GM23338 (cell line): ENCODE measurements at regions not wholly inside any gene's neighbourhood (a gene's known extent, or its start where the extent isn't known, plus 50 kb on each side); places are given as distances from the start of the nearest gene placed in this dataset.
"Not testable (repeated sequence)": the region's sequence is repeated elsewhere in the genome, so short reads cannot be mapped to it uniquely, and the experiment has no call there.

Experiments used
- ATAC-seq: fragments of 200-7000 bp; cut with Tn5 transposase; 3 replicates; pipeline ENCODE4 v1.9.1; 2020
- DNase-seq: peaks from one replicate; pipeline ENCODE4 v3.0.0-alpha.2; 2015; ENCODE audit warnings: low spot score
- H2AFZ ChIP-seq: fragments of 200-600 bp; sonication (generic); 2 replicates; pipeline ENCODE4 v1.8.0; 2016; ENCODE audit warnings: antibody characterized with exemption, mild to moderate bottlenecking, moderate library complexity
- H3F3A ChIP-seq: fragments of 200-600 bp; sonication (generic); replicated peaks from 2 replicates; pipeline ENCODE4 v1.8.0; 2017; ENCODE audit warnings: antibody characterized with exemption, mixed run types, low read depth
- H3K27ac ChIP-seq: fragments of 200-600 bp; sonication (generic); 2 replicates; pipeline ENCODE4 v1.6.1; 2016; ENCODE audit warnings: low read depth
- H3K27me3 ChIP-seq: fragments of 200-600 bp; sonication (generic); 2 replicates; pipeline ENCODE4 v1.8.0; 2016; ENCODE audit warnings: mild to moderate bottlenecking, mixed run types, moderate library complexity; ENCODE audit not compliant: insufficient read depth
- H3K36me3 ChIP-seq: fragments of 200-600 bp; sonication (generic); 2 replicates; pipeline ENCODE4 v1.8.0; 2016; ENCODE audit warnings: mild to moderate bottlenecking; ENCODE audit not compliant: insufficient read depth
- H3K4me1 ChIP-seq: fragments of 200-600 bp; sonication (generic); 2 replicates; pipeline ENCODE4 v1.8.0; 2016; ENCODE audit warnings: mild to moderate bottlenecking, moderate library complexity; ENCODE audit not compliant: insufficient read depth
- H3K4me2 ChIP-seq: fragments of 200-600 bp; sonication (generic); 2 replicates; pipeline ENCODE4 v1.7.1; 2017; ENCODE audit warnings: mixed run types
- H3K4me3 ChIP-seq: fragments of 200-600 bp; sonication (generic); 2 replicates; pipeline ENCODE4 v1.6.1; 2016; ENCODE audit warnings: mixed run types
- H3K79me2 ChIP-seq: fragments of 200-600 bp; sonication (generic); replicated peaks from 2 replicates; pipeline ENCODE4 v1.8.0; 2017; ENCODE audit warnings: mild to moderate bottlenecking; ENCODE audit not compliant: insufficient read depth
- H3K9me2 ChIP-seq: fragments of 200-600 bp; sonication (generic); 2 replicates; pipeline ENCODE4 v1.8.0; 2017; ENCODE audit not compliant: insufficient read depth
- H4K20me1 ChIP-seq: fragments of 200-600 bp; sonication (generic); replicated peaks from 2 replicates; pipeline ENCODE4 v1.8.0; 2017; ENCODE audit warnings: mild to moderate bottlenecking; ENCODE audit not compliant: insufficient read depth
- H3K27ac Mint-ChIP-seq: 2 replicates; pipeline ENCODE4 v1.8.0; 2020; ENCODE audit warnings: inconsistent platforms, mild to moderate bottlenecking, moderate library complexity, mixed read lengths
- H3K27me3 Mint-ChIP-seq: 3 replicates; pipeline ENCODE4 v1.8.0; 2022; ENCODE audit warnings: low read depth, mild to moderate bottlenecking, moderate library complexity, mixed read lengths, inconsistent platforms; ENCODE audit not compliant: insufficient read depth, poor library complexity
- H3K36me3 Mint-ChIP-seq: 3 replicates; pipeline ENCODE4 v1.8.0; 2021; ENCODE audit warnings: low read depth, mild to moderate bottlenecking, inconsistent platforms, moderate library complexity, mixed read lengths
- H3K4me1 Mint-ChIP-seq: 3 replicates; pipeline ENCODE4 v1.8.0; 2020; ENCODE audit warnings: mild to moderate bottlenecking, inconsistent platforms, mixed read lengths
- H3K4me3 Mint-ChIP-seq: 3 replicates; pipeline ENCODE4 v1.8.0; 2021; ENCODE audit warnings: moderate library complexity, mild to moderate bottlenecking, inconsistent platforms, mixed read lengths
- H3K9me3 Mint-ChIP-seq: 3 replicates; pipeline ENCODE4 v1.8.0; 2020; ENCODE audit warnings: moderate library complexity, mild to moderate bottlenecking, inconsistent platforms, mixed read lengths

DNA sequence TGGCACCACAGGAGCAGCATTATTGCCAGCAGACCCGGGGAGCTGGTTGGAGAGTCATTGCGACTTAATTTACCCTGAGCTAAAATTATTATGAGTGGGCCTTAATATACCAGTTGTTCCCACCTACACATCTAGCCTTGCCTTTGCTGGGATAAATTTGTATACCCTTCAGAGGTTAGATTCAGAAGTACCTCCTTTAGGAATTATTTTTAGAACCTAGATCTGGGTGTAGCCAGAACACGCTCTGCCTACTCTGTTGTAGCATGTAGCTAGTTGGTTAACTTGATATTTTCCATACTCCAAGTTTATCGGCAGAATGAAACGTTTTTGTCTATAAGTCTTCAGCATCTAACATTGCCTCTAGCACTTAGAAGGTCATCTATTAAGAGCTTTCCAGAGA, 65.5 kb upstream of the SEC22B start:
- not testable (repeated sequence) for H3K9me2 ChIP-seq, H3K27ac Mint-ChIP-seq, H3K9me3 Mint-ChIP-seq, H4K20me1 ChIP-seq, H3K36me3 Mint-ChIP-seq, H3F3A ChIP-seq, H3K36me3 ChIP-seq, H3K27ac ChIP-seq, H3K79me2 ChIP-seq, H3K4me1 Mint-ChIP-seq, H3K4me3 Mint-ChIP-seq, H3K4me3 ChIP-seq, H3K27me3 Mint-ChIP-seq, H3K27me3 ChIP-seq, DNase-seq, H3K4me1 ChIP-seq, H2AFZ ChIP-seq, ATAC-seq, H3K4me2 ChIP-seq

DNA sequence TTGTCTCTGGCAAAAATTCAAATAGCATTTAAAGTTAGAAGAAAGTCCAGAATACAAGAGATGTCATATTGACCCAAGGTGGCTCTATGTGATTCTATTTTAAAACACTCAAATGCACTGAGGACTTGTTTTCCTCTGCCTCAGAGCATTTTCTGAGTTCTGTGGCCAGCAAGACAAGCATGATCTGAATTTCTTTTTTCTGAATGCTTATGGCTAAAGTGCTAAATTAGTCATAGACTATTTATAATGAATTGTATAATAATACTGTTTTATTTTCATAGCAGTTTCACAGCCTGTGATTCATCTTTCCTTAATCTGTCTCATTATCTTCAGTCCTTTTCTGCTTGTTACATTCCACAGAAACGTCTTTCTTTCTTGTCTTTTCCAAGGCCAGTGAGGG, 63.9 kb upstream of the SEC22B start:
- H2AFZ ChIP-seq, H3K4me2 ChIP-seq, H3K4me3 ChIP-seq, H3K9me2 ChIP-seq, H3F3A ChIP-seq, H3K27ac ChIP-seq, H3K36me3 Mint-ChIP-seq, H3K4me1 ChIP-seq, H3K27me3 Mint-ChIP-seq, H3K4me3 Mint-ChIP-seq, ATAC-seq, H4K20me1 ChIP-seq, H3K36me3 ChIP-seq, H3K27ac Mint-ChIP-seq, H3K79me2 ChIP-seq, H3K4me1 Mint-ChIP-seq, H3K9me3 Mint-ChIP-seq, H3K27me3 ChIP-seq, DNase-seq: not testable (repeated sequence)

DNA sequence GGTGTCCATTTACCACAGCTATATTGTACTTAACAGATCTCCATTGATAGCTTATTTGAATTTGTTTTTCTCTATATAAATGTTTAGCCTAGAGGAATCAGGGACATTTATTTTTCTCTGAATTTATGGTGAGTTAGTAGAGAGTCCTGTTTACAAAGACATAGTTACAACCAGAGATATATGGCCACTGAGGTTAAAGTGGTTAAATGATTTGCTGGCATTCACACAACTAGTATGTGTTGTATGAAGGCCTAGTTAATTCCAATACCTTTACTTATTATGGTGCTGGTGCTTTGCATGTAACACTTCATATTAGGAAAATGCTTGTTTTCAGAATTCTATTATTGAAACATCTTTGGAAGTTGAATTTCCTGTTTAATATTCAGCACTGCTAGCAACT, 63.0 kb upstream of the SEC22B start:
- not testable (repeated sequence) for H3K4me3 ChIP-seq, H3K4me2 ChIP-seq, H3K27me3 Mint-ChIP-seq, H3K36me3 ChIP-seq, H3K9me2 ChIP-seq, ATAC-seq, H3K9me3 Mint-ChIP-seq, H3K27ac Mint-ChIP-seq, H3K36me3 Mint-ChIP-seq, H2AFZ ChIP-seq, H3K27me3 ChIP-seq, H3K79me2 ChIP-seq, H3K27ac ChIP-seq, H4K20me1 ChIP-seq, H3F3A ChIP-seq, H3K4me1 Mint-ChIP-seq, H3K4me1 ChIP-seq, DNase-seq, H3K4me3 Mint-ChIP-seq

DNA sequence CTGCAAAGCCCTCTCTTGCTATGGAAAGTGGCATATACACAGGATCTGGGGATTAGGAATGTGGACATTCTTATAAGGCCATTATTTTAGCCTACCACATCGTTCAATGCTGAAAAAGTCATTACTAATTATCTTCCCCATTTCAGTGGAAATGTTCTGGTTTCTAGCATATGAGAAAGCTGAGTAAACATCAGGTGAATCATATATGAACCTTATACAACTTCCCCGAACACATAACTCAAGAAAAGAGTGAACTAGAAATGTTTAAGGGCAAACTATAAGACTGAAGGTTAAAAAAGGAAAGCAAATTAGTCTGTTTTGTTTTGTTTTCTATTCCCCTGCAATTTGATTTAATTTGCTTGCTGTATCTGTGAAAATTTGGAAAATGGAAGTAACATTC, 62.5 kb upstream of the SEC22B start:
- not testable (repeated sequence) for H3K9me3 Mint-ChIP-seq, ATAC-seq, H3K36me3 Mint-ChIP-seq, H3K27me3 ChIP-seq, H3K9me2 ChIP-seq, H3K27me3 Mint-ChIP-seq, H3K79me2 ChIP-seq, H3K4me2 ChIP-seq, H3K4me1 Mint-ChIP-seq, H2AFZ ChIP-seq, DNase-seq, H3K27ac Mint-ChIP-seq, H4K20me1 ChIP-seq, H3K4me1 ChIP-seq, H3K4me3 Mint-ChIP-seq, H3F3A ChIP-seq, H3K27ac ChIP-seq, H3K36me3 ChIP-seq, H3K4me3 ChIP-seq

DNA sequence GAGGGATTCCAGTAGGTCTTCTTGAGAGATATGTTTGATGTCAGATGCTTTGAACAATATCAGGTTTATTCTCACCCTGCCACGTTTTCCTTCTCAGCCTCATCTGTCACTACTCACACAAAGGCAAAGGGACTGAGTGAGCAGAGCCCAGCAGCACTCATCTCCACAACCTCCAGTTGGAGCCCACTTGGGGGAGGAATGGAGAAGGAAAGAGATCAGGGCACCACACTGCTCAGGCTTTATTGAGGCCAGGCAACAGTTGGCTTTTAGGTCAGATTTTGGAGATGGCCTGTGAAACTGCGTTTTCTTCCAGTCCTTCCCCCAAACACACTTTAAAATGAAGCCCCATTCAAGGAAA, 57.3 kb upstream of the SEC22B start:
- not testable (repeated sequence) for H3K9me3 Mint-ChIP-seq, H2AFZ ChIP-seq, H4K20me1 ChIP-seq, H3K79me2 ChIP-seq, H3K27me3 Mint-ChIP-seq, H3K4me3 ChIP-seq, DNase-seq, H3K9me2 ChIP-seq, H3F3A ChIP-seq, H3K27ac Mint-ChIP-seq, H3K4me2 ChIP-seq, H3K36me3 Mint-ChIP-seq, H3K4me1 ChIP-seq, H3K36me3 ChIP-seq, H3K4me1 Mint-ChIP-seq, H3K4me3 Mint-ChIP-seq, H3K27ac ChIP-seq
- H3K27me3 ChIP-seq, result peaks cover 11% of the 10 kb centered on the region; the same call in 1 of the 2 replicates
- ATAC-seq, result peak; percentile 47

DNA sequence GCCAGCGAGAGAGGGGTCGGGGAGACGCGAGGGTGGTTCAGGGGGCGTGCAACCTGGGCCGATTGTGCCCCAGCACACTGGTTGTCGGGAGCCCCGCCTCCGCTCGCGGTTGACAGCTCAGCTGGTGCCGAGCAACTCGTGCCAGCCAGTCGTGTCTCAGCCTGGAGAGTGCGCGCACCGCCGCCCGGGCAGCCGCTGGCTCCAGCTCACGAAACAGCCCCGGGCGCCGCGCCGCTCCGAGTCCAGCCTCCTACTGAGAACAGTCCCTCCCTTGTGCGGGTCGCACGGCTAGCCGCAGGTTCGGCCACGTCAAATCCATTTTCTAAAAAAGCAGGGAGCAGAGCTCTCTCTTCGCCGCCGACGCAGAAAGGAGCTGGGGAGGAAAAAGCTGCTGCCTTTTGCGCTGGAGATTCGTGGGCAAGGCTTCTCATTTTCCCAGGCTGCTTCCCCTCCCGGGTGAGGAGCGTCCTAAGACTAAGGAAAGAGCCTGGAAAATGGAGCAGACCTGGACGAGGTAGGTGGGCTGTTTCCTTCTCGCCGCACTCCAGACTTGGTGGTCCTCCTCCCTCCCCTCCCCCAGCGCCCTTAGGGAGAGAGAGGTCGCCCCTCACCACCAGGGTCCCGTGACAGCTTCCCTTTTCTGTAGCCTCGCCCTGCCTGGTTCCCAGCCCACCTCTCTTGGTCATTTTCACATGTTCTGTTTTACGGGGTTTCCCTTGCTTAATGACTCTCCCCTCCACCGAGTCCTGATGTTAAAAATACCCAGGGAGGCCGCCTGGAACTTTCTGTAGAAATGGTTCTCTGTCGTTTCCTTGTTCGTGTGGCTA, 56.7 kb upstream of the SEC22B start:
- Histone ChIP-seq H3K4me2 (peak overlapping the region; percentile 60; the same call in 1 of the 2 replicates), H3K4me3 (peak overlapping the region; percentile 44; the same call in 1 of the 2 replicates), H3K27me3 (peaks cover 11% of the 10 kb centered on the region; the same call in 1 of the 2 replicates)
- not testable (repeated sequence) for H3K4me1 ChIP-seq, H3K36me3 ChIP-seq, H3K4me1 Mint-ChIP-seq, DNase-seq, H2AFZ ChIP-seq, H3K27ac Mint-ChIP-seq, H3K36me3 Mint-ChIP-seq, H3F3A ChIP-seq, H3K27ac ChIP-seq, H3K27me3 Mint-ChIP-seq, H3K79me2 ChIP-seq, H4K20me1 ChIP-seq, H3K4me3 Mint-ChIP-seq, H3K9me3 Mint-ChIP-seq, H3K9me2 ChIP-seq
- ATAC-seq, result peak; percentile 96

DNA sequence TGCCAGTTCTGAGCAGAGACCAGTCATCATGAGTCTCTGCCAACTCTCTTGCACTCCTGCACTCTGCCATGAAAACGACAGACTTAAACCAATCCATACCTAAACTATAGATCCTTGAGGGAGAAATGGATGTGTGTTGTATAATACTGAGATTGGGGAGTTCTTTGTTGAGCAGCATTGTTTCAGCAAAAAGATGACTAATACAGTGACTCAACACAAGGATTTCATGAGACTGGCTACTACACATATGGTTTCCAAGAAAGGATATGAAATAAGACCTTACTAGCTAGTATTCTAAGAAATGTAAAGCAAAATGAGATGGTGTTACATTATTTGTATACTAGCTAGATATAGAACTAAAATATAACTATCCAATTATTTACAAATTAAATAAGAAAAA, 53.5 kb upstream of the SEC22B start:
- H4K20me1 ChIP-seq, H3K4me2 ChIP-seq, H3K4me1 ChIP-seq, H3F3A ChIP-seq, H3K79me2 ChIP-seq, H3K27ac ChIP-seq, H3K9me3 Mint-ChIP-seq, H3K27ac Mint-ChIP-seq, H3K4me1 Mint-ChIP-seq, H3K36me3 Mint-ChIP-seq, H3K27me3 Mint-ChIP-seq, H2AFZ ChIP-seq, DNase-seq, H3K36me3 ChIP-seq, H3K4me3 ChIP-seq, H3K9me2 ChIP-seq, ATAC-seq, H3K4me3 Mint-ChIP-seq: not testable (repeated sequence)
- peaks cover 11% of the 10 kb centered on the region; the same call in 1 of the 2 replicates for H3K27me3 ChIP-seq
